ENCODE measurements at regions not wholly inside any gene's neighbourhood (a gene's known extent, or its start where the extent isn't known, plus 50 kb on each side); places are given as distances from the start of the nearest gene placed in this dataset.

GRCh38 chr2:147763861-147764260 lies 81.0 kb upstream of the ACVR2A start:
- Histone ChIP-seq H3K36me3 (no peaks in the 10 kb centered on the region), H3K27me3 (no peaks in the 10 kb centered on the region), H3K4me3 (no peak overlapping the region), H3K4me1 (no peaks in the 10 kb centered on the region), H3K27ac (no peak overlapping the region), H3K9me3 (no peaks in the 10 kb centered on the region)
- DNase-seq = no peak
- intact Hi-C loops (cut with DNase I; ENCODE audit: low total_unique reads) = no loop called here
- TF ChIP-seq CTCF (IDR thresholded peaks at IDR 0.05) (no peak), POLR2A (IDR thresholded peaks at IDR 0.05) (no peak)

GRCh38 chr2:147760984-147761383 lies 83.8 kb upstream of the ACVR2A start:
- H3K4me3 ChIP-seq = no peak overlapping the region
- no peak overlapping the region for H3K27ac ChIP-seq
- H3K27me3 ChIP-seq = no peaks in the 10 kb centered on the region
- no peak for TF ChIP-seq POLR2A (IDR thresholded peaks at IDR 0.05)
- TF ChIP-seq CTCF (IDR thresholded peaks at IDR 0.05) = no peak
- H3K9me3 ChIP-seq = no peaks in the 10 kb centered on the region
- intact Hi-C loops (cut with DNase I; ENCODE audit: low total_unique reads) = no loop called here
- no peaks in the 10 kb centered on the region for H3K36me3 ChIP-seq
- no peaks in the 10 kb centered on the region for H3K4me1 ChIP-seq
- DNase-seq = no peak

- intact Hi-C loops (cut with DNase I; ENCODE audit: low total_unique reads) = no loop called here
- H3K4me3 ChIP-seq = no peak overlapping the region
Measured at GRCh38 chr2:147759536-147759935, 85.3 kb upstream of the ACVR2A start.

GRCh38 chr2:147758821-147759220 lies 86.0 kb upstream of the ACVR2A start:
- H3K27me3 ChIP-seq = no peaks in the 10 kb centered on the region
- H3K4me3 ChIP-seq = no peak overlapping the region
- no peaks in the 10 kb centered on the region for H3K4me1 ChIP-seq
- TF ChIP-seq CTCF (IDR thresholded peaks at IDR 0.05) (no peak), POLR2A (IDR thresholded peaks at IDR 0.05) (no peak)
- H3K27ac ChIP-seq = no peak overlapping the region
- H3K36me3 ChIP-seq = no peaks in the 10 kb centered on the region
- no peak for DNase-seq
- intact Hi-C loops (cut with DNase I; ENCODE audit: low total_unique reads) = no loop called here
- no peaks in the 10 kb centered on the region for H3K9me3 ChIP-seq

More at GRCh38 chr2:147759536-147759935, 85.3 kb upstream of the ACVR2A start:
- Histone ChIP-seq H3K36me3 (no peaks in the 10 kb centered on the region), H3K9me3 (no peaks in the 10 kb centered on the region), H3K27me3 (no peaks in the 10 kb centered on the region), H3K4me1 (no peaks in the 10 kb centered on the region), H3K27ac (no peak overlapping the region)
- no peak for TF ChIP-seq CTCF (IDR thresholded peaks at IDR 0.05)
- TF ChIP-seq POLR2A (IDR thresholded peaks at IDR 0.05) = no peak
- no peak for DNase-seq

GRCh38 chr2:147756069-147756468 lies 88.8 kb upstream of the ACVR2A start:
- no peak overlapping the region for H3K27ac ChIP-seq
- H3K9me3 ChIP-seq = no peaks in the 10 kb centered on the region
- no peaks in the 10 kb centered on the region for H3K36me3 ChIP-seq
- no peaks in the 10 kb centered on the region for H3K27me3 ChIP-seq
- H3K4me1 ChIP-seq = no peaks in the 10 kb centered on the region
- TF ChIP-seq POLR2A (IDR thresholded peaks at IDR 0.05) = no peak
- no peak for TF ChIP-seq CTCF (IDR thresholded peaks at IDR 0.05)
- no peak for DNase-seq
- H3K4me3 ChIP-seq = no peak overlapping the region
- intact Hi-C loops (cut with DNase I; ENCODE audit: low total_unique reads) = no loop called here

Measured in uterus (tissue), 3 donors.